HG02759 (cell line): ENCODE measurements at regions not wholly inside any gene's neighbourhood (a gene's known extent, or its start where the extent isn't known, plus 50 kb on each side); places are given as distances from the start of the nearest gene placed in this dataset.

ENCODE experiments used
- ATAC-seq: cut with Tn5 transposase; IDR thresholded peaks from one replicate; pipeline ENCODE4 v1.9.1; 2021; ENCODE audit warnings: mild to moderate bottlenecking, moderate library complexity; ENCODE audit not compliant: unreplicated experiment

DNA sequence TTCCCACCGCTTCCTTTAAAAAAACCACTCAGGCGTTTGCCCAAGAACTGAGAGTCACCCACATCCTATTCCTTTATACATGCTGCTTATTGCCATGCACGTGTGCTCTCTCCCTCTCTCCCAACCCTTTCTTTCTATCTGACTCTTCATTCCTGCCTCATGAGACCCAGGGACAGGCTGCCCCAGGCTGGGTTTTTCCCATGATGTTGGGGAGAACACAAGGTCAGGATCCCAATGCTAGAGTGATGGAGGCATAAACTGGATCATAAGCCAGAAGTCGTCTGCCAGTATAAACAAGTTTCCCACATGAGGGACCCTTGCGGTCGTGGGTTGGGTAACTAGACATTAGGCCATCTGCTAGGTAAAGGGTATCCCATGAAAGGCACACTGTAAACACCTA lies 64.9 kb downstream of the CD2 start:
- no peak for ATAC-seq

DNA sequence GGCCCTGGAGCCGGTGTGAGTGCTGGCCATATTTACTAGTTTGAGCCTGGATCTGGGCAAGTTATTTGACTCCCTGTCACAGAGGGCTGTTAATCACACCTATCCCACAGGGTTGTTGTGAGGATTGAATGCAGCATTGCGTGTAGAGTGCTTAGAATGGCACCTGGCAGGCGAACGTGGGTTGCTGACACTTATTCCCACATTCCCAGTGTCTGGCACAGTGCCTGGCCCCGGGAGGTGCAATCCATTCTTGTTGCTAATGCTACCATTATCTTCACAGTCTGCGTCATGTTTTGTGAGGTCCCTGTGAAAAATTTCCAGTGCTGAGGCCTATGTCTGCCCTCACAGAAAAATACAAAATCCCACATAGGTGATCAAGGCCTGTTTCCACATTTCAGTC lies 66.1 kb downstream of the CD2 start:
- ATAC-seq, result no peak

DNA sequence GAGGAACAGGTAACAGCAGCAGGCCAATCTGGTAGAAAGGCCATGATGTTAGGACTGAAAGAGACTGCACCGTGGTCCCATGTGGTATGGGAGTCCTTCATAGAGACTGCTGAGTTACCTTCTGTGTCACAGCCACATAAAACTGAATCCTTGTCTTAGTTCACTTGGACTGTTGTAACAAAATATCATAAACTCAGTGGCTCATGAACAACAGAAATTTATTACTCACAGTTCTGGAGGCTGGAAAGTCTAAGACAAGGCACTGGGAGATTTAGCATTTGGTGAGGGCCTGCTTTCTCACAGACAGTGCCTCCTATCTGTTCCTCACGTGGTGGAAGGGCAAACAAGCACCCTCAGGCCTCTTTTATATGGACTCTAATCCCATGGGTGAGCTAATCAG lies 67.5 kb downstream of the CD2 start:
- no peak for ATAC-seq

DNA sequence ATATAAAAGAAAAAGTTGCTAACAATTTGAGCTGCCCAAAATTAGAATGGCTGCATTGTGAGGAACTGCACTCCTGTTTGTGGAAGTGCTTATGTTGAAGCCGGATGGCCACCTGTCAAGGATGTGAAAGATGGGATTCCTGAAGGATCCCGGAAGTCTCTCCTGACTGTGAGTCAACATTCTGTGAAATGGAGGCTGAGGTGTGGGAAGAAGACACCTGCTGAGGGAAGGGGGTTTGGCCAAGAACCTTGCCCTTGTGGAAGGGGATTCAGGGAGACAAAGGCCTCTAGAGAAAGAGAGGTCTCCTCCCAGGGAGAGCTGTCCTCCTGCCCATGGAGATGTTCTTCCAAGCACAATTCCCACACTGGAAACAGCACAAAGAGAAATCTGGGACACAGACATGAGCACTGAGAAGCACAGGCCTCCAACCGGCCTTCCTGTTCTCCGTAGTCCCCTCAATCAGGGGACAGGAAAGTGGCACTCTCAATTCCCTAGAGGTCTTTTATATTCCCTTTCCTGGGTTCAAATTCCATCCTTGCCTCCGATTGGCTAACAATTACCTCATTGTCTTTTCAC lies 70.5 kb downstream of the CD2 start:
- no peak for ATAC-seq

DNA sequence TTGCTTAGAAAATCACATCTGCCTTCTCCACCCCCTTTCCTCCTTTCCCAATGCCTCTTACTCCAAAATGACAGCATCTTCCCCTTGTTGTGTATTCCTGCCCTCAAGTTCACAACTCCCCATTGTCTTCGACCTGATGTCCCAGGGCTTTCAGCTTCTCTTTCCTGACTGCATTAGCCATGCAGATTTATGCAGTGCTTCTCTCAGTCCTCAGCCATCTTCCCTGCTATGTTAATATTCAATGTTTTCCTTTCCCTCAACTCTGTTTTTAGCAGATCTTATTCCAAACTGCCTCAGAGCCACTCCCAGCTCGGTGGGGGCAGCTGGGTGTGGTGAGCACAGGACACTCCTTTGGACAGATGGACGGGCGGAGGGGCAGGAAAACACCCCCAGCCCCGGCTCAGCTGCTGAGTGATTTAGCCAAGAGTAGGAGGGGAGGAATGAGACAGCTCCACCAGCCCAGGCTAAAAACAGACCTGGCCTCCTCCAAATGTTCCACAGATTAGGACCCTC lies 71.0 kb downstream of the CD2 start:
- ATAC-seq, result no peak

DNA sequence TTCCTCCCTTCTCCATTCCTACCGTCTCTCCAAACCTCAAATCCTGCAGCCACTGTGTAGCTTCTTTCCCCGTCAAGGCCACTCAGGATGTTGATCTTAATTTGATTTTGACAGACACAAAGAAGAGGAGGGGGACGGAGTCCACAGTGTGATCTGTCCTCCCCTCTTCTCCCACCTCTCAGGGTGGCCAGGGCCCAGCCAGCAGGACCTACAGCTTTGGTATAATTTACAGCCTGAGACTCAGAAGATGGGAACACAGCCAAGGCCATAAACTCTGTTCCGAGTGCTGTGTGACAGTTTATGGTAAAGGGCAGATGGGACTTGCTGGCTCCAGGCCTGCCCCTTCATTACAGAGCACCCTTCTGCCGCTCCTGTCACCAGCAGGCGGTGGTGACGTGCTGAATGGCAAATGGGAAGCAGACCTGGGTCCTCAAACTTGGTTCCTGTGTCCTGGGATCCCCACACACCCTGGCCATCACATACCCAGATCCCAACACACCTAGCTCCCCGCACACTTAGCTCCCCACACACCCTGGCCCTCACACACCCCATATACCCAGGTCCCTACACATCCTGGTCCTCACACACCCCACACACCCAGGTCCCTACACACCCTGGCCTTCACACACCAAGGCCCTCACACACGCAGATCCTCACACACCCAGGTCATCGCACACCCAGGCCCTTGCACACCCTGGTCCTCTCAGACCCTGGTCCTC lies 71.6 kb downstream of the CD2 start:
- no peak for ATAC-seq

DNA sequence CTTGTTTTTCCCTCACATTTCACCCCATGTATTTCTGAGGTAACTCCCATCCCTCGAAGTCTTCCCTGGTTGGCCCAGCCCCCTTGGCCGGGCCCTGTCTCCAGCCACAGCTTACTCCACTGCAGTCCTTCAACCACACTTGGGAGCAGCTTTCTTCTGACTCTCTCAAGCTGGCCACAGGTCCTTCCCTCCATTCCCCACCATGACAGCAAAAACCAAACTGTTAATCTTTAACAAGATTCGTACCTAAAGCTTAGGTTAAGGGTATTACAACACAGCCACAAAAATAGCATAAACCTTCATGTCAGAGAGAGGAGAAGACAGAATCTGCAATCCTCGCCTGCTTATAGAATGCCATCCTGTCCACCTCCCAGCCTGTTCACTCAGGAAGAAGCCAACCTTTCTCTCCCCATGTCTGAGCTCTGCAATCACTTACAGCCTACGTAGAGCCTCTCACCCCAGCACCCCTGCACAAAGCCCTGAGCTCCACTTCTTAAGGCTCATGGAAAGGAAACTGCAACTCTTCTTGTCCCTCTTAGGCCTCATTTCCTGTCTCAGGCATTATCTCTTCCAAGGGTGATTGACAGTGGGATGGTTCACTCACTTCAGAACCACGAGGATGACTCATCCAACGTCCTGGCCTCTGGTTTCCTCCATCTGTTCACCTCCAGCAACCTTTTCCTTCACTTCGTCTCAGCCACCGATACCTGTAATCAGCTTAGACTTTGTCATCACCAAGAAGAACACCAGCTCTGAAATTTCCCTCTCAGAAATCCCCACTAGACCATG lies 72.8 kb downstream of the CD2 start:
- ATAC-seq, result peak; percentile 88

DNA sequence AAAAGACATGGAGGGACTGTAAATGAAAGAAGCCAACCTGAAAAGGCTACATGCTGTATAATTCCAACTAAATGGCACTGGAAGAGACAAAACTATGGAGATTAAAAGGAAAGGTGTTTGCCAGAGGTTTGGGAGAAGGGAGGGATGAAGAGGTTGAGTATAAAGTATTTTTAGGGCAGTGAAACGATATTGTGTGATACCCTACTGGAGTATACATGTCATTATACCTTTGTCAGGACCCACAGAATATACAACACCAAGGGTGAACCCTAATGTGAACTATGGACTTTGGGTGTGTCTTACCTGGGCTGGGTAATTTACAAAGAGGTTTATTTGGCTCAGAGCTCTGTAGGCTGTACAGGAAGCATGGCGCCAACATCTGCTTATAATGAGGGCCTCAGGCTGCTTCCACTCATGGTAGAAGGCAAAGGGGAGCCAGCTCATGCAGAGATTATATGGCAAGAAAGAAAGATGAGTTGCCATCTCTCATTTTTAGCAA lies 73.4 kb downstream of the CD2 start:
- ATAC-seq, result peak; percentile 6

DNA sequence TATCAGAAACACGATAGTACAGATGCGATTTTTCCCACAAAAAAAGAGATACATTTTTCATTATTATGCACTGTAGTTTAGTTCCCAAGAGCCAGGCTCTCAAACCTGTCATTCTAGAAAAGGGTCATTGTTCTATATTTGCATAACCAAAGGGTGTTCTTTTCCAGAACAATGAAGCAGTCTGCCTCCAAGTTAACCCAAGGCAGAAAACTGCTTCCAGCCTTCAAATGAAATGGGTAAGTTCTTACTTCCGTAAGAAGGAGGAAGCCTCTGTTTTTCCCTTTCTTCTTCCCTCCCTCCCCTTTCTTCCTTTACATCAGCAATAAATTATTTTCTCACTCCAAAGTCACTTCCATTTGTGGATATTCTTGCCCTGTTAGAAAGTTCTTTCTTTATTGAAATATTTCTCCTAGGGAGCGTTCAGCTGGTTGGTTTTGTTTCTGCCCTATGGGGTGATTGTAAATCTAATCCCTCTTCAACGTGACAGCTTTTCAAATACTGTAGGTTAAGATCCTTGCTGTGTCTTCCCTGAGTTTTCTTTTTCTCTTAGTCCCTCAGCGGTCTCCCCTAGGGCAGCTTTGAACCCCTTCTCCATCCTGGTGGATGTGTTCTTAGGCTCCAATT lies 77.3 kb upstream of the PTGFRN start:
- no peak for ATAC-seq

DNA sequence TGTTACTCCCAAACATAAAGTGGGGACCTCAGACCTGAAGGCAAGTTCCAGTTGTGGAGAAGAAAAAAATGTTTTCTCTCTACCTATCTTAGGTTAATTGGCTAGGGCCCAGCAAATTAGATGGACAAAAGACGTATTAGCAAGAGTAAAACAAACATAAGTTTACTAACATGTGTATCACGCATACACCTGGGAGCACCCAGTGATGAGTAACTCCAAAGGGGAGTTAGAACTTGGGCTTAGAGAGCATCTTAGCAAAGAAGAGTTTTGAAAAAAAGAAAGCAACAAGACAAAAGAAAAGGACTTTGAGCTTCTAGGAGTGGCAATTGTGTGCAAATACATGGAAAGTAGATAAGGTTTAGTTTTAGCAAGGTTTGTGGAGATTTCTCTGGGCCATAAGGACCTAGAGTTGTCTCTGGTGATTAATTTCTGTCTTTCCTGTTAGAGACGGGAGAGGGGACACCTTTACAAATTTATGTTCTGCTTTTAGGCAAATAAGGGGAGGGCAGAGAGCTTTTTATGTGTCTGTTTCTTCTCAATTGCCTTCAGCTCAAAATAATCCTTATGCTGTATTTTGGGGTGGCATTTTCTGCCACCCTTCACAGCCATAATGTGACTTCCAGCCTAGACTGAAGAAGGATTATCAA lies 76.7 kb upstream of the PTGFRN start:
- no peak for ATAC-seq

DNA sequence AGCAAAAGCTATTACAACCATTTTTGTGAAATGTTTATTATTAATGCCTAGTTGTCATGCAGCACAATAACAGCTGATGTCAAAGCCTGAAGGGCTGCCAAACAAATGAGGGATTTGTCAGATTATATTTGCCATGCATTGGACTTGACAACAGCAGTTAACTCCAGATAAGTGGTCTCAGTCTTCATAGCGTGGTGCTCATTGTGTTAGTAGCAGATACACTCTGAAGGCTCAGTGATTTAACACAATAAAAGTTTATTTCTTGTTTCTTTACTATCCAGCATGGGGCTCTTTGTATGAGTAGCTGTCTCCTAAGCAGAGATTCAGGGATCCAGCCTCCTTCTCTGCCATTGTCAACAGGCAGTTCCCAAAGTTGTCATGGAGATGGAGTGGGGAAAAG lies 76.0 kb upstream of the PTGFRN start:
- ATAC-seq, result no peak

DNA sequence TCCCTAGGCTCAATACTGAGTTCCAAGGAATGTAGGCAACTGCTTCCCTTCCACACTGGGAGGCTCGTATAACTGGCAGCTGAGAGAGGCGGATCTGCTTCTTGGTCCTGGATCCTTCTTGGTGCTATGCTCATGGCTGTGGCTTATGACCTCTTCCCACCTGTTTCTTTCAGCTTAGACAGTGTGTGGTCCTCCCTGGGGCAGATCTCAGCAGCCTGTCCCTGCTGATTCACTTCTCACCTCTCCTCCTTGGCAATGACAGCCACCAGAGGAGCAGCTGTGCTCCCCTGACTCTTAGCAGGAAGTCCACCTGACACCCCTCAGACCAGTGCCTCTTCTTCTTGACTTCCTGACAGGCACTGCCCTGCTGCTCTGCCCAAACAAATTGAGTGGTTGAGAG lies 75.1 kb upstream of the PTGFRN start:
- ATAC-seq, result no peak

DNA sequence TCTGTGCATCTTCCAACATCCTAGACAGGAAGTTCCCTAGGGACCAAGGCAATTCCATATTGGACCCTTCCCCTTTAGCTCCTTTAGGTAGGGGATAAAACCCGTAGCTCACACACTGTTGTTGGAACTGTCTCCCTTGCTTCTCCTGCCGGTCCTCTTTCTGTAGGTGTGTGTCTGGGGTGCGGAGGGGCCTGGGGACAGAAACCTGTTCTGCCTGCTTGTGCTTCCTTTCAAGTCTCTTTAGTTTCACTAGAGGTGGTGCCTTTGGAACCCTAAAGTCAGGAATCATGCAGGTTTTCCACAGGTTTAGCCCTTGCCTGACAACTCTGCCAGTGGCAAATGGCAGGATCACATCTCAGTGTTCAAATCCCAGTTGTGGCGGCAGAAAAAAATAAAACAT lies 74.6 kb upstream of the PTGFRN start:
- ATAC-seq, result no peak

DNA sequence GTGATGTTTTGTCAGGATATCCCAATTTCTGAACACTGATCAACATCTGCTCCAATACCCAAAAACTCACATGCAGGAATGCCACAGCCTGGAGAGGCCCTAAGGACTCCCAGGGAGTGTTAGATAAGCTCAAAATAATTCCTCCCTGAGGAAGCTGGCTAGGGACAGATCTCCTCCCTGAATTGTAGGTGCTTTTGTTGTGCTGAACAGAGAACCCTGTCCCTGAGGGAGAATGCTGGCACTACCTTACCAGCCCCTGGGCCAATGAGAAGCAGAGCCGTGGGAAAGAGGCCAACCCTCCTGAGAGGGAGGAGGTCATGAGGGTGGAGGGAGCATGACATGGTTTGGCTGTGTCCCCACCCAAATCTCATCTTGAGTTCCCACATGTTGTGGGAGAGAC lies 73.6 kb upstream of the PTGFRN start:
- ATAC-seq, result no peak

DNA sequence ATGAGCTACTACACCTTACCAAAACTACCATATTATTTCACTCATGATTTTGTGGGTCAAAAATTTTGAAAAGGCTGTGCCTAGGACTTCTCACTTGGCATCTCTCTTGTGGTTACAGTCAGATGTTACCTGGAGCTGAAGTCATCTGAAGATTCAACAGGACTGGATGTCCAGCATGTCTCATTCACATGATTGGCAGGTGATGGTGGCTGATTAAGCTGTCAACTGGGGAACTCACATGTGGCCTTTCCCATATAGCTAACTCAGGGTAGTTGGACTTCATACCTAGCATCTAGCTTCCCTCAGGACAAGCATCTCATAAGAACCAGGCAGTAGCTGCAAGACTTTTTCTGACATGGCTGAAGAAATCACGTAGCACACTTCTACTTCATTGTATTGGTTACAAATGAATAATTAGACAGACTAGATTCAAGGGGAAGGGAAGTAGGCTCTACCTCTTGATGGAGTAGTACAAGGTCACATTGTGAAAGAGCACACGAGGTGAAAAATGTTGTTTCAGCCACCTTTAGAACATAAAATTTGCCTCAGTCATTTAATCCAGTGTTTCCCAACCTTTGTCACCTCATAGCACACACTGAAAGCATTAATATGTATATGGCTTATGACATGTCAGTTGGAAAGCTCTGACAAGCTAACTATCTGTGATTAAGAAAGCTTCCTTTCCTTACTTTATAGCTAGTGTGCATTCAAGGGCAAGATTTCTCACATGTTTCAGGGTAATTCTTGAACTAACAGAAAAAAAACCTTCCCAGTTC lies 68.0 kb upstream of the PTGFRN start:
- no peak for ATAC-seq

DNA sequence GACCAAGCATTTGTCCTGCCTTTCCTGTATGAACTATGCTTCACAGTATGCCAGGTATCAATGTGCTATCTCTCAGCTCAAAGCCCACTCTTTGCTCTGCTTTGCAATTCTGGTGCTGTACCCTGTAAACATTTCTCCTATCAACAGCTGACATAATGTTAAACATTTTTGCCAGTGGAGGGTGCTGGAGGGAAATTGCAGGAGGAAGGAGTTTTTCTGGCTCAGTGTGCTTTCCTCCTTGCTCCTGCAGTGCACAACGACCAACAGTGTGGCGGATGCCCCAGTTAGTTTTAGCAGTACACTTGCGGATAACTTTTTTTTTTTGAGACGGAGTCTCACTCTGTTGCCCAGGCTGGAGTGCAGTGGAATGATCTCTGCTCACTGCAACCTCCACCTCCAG lies 67.1 kb upstream of the PTGFRN start:
- ATAC-seq, result no peak

DNA sequence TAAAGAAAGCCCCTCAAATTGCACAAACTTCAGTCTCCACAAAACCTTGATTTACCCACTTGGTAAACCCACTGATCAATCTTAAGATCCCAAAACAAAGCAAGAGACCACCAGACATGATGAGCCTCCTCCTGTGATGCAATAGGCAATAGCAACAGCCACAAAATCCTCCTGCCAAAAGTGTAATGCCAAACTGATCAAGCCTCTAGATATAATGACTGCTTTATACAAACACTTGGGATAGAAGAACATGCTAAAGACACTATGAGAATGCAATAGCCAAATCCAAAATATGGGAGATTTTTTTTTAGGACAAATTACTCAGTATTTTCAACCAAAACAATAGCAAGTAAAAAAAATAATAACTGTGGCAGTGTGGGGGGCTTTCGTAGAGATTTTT lies 64.9 kb upstream of the PTGFRN start:
- no peak for ATAC-seq

DNA sequence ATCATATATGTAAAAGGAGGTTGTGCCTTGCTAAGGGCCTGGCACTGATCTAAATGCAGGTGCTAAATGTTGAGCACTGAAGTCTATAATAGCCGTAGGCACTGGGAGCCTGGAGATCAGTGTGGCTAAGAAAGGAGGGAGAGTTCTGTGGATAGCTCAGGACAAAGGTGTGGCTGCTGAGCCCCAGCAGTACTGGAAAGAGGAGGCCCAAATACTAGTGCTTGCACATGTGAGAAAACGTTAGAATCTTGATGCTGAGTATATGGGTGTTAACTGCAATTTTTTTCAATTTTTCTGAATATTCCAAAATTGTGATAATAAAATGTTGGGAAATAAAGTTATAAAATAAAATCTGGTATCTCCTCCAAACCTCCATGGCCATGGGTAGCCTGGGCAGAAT lies 62.5 kb upstream of the PTGFRN start:
- ATAC-seq, result no peak

DNA sequence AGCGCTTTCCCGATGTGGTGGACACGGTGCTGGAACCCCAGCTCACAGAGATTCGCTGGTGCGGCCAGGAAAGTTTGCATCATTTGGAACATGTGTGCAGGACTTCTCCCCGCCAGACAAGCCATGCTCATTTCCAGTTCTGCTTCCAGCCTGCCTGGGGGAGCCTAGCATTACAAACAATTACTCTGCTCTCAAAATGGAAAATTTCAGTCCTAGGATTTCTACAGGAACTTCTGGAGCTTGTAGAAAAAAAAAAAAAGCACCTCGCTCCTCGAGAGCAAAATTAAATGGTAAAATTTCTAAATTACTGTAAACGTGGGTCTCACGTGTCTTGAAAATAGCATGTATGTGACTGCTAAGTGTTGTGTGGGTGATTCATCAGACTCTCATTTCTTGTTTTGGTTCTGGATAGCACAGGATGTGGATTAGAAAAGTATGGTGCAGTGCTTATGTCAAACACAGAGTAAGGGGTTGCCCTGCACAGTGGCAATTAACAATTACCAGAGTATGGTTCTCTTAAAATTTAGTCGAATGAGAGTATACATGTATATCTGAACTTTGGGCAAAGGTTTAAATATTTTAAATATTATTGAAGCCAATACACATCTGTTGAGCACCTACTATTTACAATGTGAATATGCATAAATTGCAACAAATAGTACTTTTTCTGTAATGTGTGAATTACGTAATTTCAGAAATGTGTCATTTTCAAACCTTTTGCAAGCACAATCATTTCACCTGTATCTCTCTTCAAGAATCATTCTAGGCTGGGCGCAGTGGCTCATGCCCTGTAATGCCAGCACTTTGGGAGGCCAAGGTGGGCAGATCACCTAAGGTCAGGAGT lies 61.8 kb upstream of the PTGFRN start:
- ATAC-seq, result no peak
